NCI-H774 (cell line): ENCODE measurements at regions not wholly inside any gene's neighbourhood (a gene's known extent, or its start where the extent isn't known, plus 50 kb on each side); places are given as distances from the start of the nearest gene placed in this dataset.

Experiments
- DNase-seq: peaks from one replicate; lab custom pipeline; 2025; lab: John Stamatoyannopoulos, UW

DNA sequence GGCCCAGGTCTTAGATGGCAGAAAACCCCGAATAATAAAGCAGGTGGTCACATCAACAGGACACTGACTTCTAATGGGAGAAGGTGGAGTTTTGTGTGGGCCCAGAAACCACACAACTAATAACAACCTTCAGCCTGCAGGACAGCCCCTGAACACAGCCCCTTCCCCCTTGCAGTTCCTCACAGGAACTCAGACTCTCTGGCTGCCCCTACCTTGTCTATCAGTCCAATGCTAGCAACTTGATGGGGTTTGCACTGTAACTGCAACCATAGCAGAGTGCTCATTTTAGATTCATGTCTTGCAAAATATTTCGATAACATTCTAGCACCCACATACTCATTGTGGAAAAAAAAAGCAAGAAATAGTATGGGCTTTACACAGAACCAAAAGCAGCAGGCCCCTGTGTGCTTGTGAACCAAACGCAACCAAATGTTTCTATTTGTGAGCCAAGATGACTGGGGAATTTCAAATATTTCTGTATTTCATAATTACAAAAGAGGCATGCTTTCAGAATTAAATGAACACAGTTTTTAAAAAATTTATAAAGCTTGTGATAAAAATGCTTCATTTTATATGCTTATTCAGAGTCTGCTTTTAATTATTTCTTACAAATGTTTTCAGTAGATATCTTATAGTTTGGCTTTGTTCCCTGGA is 62.7 kb upstream of the PDE4D start:
- DNase-seq: no peak

DNA sequence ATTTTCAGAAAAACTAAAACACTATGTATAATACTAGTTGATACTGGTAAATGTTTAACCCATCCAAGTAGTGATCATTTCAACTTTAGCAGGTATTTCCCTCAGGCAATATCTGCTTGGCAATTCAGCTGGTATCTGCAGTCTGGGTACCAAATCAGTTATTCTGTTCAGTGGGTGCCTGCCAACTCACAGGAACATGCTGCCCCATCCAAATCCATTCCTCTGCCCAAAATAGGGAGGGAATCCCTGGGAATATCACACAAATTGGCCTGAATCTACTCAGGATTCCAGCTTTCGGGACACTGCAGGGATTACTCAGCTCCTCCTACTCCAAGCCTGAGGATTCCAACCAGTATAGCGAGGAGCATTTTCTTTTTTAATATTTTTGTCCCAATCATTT is 61.7 kb upstream of the PDE4D start:
- DNase-seq: no peak

DNA sequence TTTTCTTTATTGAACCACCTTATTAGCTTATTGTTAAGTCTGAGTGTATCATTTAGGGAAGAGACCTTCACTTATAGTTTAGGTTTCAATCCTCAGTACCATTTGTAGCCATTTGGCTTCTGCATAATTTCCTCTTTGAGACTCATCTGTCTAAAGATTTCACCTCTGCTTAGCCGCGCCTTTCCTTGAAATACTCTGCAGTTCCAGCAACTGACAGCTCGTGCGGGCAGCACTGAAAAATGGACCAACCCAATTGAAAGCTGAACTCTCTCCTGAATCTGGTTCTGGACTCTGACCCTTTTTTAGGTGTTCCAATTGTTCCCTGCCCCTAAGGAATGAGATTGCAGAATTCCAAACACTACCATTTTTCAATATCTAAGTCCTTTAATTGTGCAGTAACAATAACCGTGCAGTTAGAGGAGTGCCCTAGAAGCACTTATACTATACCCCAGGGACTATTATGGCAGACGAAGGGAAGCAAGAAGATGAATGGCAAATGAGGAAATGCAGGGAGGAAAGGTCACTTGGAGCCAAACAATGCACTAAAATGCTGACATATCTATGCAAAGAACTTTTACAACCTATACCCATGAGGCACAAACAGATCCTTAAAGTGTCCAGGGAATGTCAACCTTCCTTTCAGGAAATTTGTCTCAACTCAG is 50.1 kb upstream of the PDE4D start:
- no peak for DNase-seq
